MCF 10A (cell line): ENCODE measurements at regions not wholly inside any gene's neighbourhood (a gene's known extent, or its start where the extent isn't known, plus 50 kb on each side); places are given as distances from the start of the nearest gene placed in this dataset.
A peak's percentile ranks its signal among the peaks of the same experiment; 100 is the strongest.

Experiments
- BruUV-seq: library from RNA; stranded (reverse); fragments of 400-500 nt; replicated peaks from 2 replicates; lab custom pipeline; 2021; lab: Mats Ljungman, UMichigan
- CTCF ChIA-PET: fragments of 300-600 bp; sonication (Branson Sonifier 250); formaldehyde crosslinking; extraction: SDS; loops from one replicate; lab custom pipeline; 2021; ENCODE audit warnings: antibody characterized with exemption, inconsistent platforms; lab: Yijun Ruan, JAX
- POLR2A ChIA-PET: fragments of 300-600, 350-650 bp; sonication (Branson Sonifier 250); formaldehyde crosslinking; extraction: SDS; loops from one replicate; lab custom pipeline; 2020; ENCODE audit warnings: antibody characterized with exemption, inconsistent platforms; lab: Yijun Ruan, JAX
- DNase-seq: peaks from one replicate; pipeline ENCODE4 v3.0.0-alpha.2; 2018; ENCODE audit not compliant: unreplicated experiment
- H3K27ac Mint-ChIP-seq: one replicate; pipeline ENCODE4 v1.8.0; 2022; ENCODE audit warnings: mild to moderate bottlenecking, low read depth, mixed read lengths; ENCODE audit not compliant: unreplicated experiment
- H3K27me3 Mint-ChIP-seq: one replicate; pipeline ENCODE4 v1.8.0; 2022; ENCODE audit warnings: mixed read lengths; ENCODE audit not compliant: insufficient read depth, unreplicated experiment
- H3K36me3 Mint-ChIP-seq: one replicate; pipeline ENCODE4 v1.8.0; 2022; ENCODE audit warnings: mild to moderate bottlenecking, moderate library complexity, mixed read lengths; ENCODE audit not compliant: insufficient read depth, unreplicated experiment
- H3K4me1 Mint-ChIP-seq: one replicate; pipeline ENCODE4 v1.8.0; 2022; ENCODE audit warnings: mixed read lengths; ENCODE audit not compliant: insufficient read depth, unreplicated experiment
- H3K4me3 Mint-ChIP-seq: one replicate; pipeline ENCODE4 v1.8.0; 2022; ENCODE audit warnings: mild to moderate bottlenecking, moderate library complexity, mixed read lengths; ENCODE audit not compliant: unreplicated experiment
- H3K9me3 Mint-ChIP-seq: one replicate; pipeline ENCODE4 v1.8.0; 2022; ENCODE audit warnings: mixed read lengths; ENCODE audit not compliant: unreplicated experiment
- CTCF ChIP-seq: fragments of 200-600 bp; IDR thresholded peaks from one replicate; pipeline ENCODE4 v1.8.0; 2022; ENCODE audit warnings: antibody characterized with exemption, mild to moderate bottlenecking; ENCODE audit not compliant: unreplicated experiment
- intact Hi-C: fragments of 100-400 bp; cut with micrococcal nuclease; formaldehyde crosslinking; loops from 2 replicates; pipeline ENCODE4 v1.14.1; 2022

- ChIA-PET POLR2A (no interaction called here), CTCF (interaction anchor here (1.0 kb wide), 1 partner anchor 10 kb away, joined by 3 read pairs; no protein-coding TSS in a partner anchor)
- H3K27me3 Mint-ChIP-seq = peaks cover 20% of the 10 kb centered on the region
- TF ChIP-seq CTCF = no peak
- DNase-seq = no peak
- H3K27ac Mint-ChIP-seq = no peak overlapping the region
- no TSS peak for BruUV-seq
- no peaks in the 10 kb centered on the region for H3K4me1 Mint-ChIP-seq
- intact Hi-C loops = no loop called here
- no peaks in the 10 kb centered on the region for H3K9me3 Mint-ChIP-seq
- H3K4me3 Mint-ChIP-seq = no peak overlapping the region
- H3K36me3 Mint-ChIP-seq = no peaks in the 10 kb centered on the region
Observed at GRCh38 chr5:86890375-86890774, 272.6 kb downstream of the COX7C start.

GRCh38 chr5:86894056-86894455 lies 276.3 kb downstream of the COX7C start:
- peaks cover 1% of the 10 kb centered on the region for H3K27me3 Mint-ChIP-seq
- intact Hi-C loops = no loop called here
- TF ChIP-seq CTCF = no peak
- no peaks in the 10 kb centered on the region for H3K9me3 Mint-ChIP-seq
- no peaks in the 10 kb centered on the region for H3K4me1 Mint-ChIP-seq
- no peak overlapping the region for H3K27ac Mint-ChIP-seq
- H3K36me3 Mint-ChIP-seq = no peaks in the 10 kb centered on the region
- ChIA-PET CTCF (no interaction called here), POLR2A (no interaction called here)
- H3K4me3 Mint-ChIP-seq = no peak overlapping the region
- BruUV-seq = no TSS peak
- no peak for DNase-seq

- ChIA-PET CTCF (no interaction called here), POLR2A (interaction anchor here (1.0 kb wide), 1 partner anchor 17 kb away, joined by 3 read pairs; no protein-coding TSS in a partner anchor)
- Mint-ChIP-seq H3K4me3 (no peak overlapping the region), H3K9me3 (no peaks in the 10 kb centered on the region), H3K4me1 (no peaks in the 10 kb centered on the region), H3K27ac (no peak overlapping the region), H3K36me3 (no peaks in the 10 kb centered on the region), H3K27me3 (peaks cover 19% of the 10 kb centered on the region)
- no peak for DNase-seq
- BruUV-seq = no TSS peak
- intact Hi-C loops = no loop called here
- no peak for TF ChIP-seq CTCF
Observed at GRCh38 chr5:86896916-86897315, 279.2 kb downstream of the COX7C start.

- Mint-ChIP-seq H3K4me1 (peaks cover 12% of the 10 kb centered on the region), H3K9me3 (no peaks in the 10 kb centered on the region), H3K4me3 (no peak overlapping the region), H3K27me3 (peaks cover 31% of the 10 kb centered on the region), H3K27ac (no peak overlapping the region), H3K36me3 (no peaks in the 10 kb centered on the region)
- CTCF ChIA-PET = interaction anchor here (0.6 to 1.0 kb wide), 3 partner anchors 36 to 993 kb away, joined by 3 read pairs; no protein-coding TSS in a partner anchor
- no TSS peak for BruUV-seq
- no peak for TF ChIP-seq CTCF
- intact Hi-C loops = no loop called here
- POLR2A ChIA-PET = no interaction called here
- peak; percentile 61 for DNase-seq
Observed at GRCh38 chr5:86909418-86910295, 291.9 kb downstream of the COX7C start.
